Peyer's patch (tissue), 4 donors: ENCODE measurements at regions not wholly inside any gene's neighbourhood (a gene's known extent, or its start where the extent isn't known, plus 50 kb on each side); places are given as distances from the start of the nearest gene placed in this dataset.

ENCODE experiments used
- CTCF ChIP-seq, 6 experiments: fragments of 450-650 bp in 4 of 6; fragments of 200-600 bp in 2 of 6; sonication (generic) in 1 of 6; IDR thresholded peaks; one replicate each; pipeline ENCODE4 v1.5.1; 2017 to 2019; ENCODE audit warnings: antibody characterized with exemption in 6 of 6, mild to moderate bottlenecking in 3 of 6, moderate library complexity in 1 of 6
- POLR2A ChIP-seq, 2 donors: fragments of 450-650 bp; IDR thresholded peaks; one replicate each; pipeline ENCODE4 v1.5.1; 2017; ENCODE audit warnings: antibody characterized with exemption in 2 of 2, mild to moderate bottlenecking in 2 of 2, moderate library complexity in 2 of 2

- TF ChIP-seq CTCF (IDR thresholded peaks at IDR 0.05), result no peak
- TF ChIP-seq POLR2A (IDR thresholded peaks at IDR 0.05), result no peak
These were observed 583.9 kb downstream of the BCOR start for GRCh38 chrX:39513836-39514235.
